ENCODE measurements at regions not wholly inside any gene's neighbourhood (a gene's known extent, or its start where the extent isn't known, plus 50 kb on each side); places are given as distances from the start of the nearest gene placed in this dataset.

DNA sequence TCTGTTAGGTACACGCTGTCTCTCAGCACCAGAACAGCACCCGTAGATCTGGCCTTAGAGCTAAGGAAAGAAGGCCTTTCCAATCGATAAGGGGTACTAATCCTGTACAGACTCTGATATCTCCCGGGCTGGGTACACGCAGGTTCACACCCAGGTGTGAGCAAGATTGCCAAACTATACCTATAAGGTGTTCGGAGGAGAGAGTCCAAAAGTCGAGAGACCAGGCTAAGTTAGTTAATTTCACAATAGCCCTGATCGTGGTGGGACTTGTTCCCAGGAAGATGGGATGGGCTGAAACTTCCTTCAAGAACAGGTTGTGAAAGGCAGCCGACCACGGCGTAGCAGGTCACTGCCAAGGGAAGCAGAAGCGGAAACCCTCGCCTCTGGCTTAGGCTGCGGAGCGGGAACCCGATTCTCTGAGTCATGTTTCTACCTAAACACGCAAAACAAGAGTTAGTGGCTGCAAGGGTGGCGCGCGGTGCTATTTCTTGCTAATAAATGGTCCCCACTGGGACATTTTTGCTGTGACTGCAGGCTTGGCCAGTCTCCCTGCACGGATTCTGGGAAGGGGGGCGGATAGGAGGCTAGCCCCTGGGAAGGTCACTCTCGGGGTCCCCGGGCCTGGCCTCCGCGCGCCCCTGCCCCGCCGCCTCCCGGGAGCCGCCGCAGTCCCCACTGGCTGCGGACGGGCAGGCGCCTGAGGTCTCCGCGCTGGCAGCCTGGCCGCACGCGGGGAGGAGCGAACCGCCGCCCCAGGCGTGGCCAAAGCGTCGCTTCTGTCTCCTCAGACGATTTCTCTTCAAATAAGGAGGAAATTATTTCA, 75.4 kb upstream of the PDSS1 start:
- TF ChIP-seq CEBPB (IDR thresholded peaks at IDR 0.05; ENCODE audit: low read depth, low read length) (no peak), RAD21 (IDR thresholded peaks at IDR 0.05; ENCODE audit: low read length) (no peak), POLR2A (IDR thresholded peaks at IDR 0.05; ENCODE audit: low read depth, low read length) (no peak), MAFK (IDR thresholded peaks at IDR 0.05; ENCODE audit: low read depth, low read length) (no peak), RCOR1 (IDR thresholded peaks at IDR 0.05; ENCODE audit: insufficient replicate concordance, low read length) (no peak), MXI1 (IDR thresholded peaks at IDR 0.05; ENCODE audit: borderline replicate concordance, low read depth, low read length) (no peak)
- TF ChIP-seq, protein P1, sequence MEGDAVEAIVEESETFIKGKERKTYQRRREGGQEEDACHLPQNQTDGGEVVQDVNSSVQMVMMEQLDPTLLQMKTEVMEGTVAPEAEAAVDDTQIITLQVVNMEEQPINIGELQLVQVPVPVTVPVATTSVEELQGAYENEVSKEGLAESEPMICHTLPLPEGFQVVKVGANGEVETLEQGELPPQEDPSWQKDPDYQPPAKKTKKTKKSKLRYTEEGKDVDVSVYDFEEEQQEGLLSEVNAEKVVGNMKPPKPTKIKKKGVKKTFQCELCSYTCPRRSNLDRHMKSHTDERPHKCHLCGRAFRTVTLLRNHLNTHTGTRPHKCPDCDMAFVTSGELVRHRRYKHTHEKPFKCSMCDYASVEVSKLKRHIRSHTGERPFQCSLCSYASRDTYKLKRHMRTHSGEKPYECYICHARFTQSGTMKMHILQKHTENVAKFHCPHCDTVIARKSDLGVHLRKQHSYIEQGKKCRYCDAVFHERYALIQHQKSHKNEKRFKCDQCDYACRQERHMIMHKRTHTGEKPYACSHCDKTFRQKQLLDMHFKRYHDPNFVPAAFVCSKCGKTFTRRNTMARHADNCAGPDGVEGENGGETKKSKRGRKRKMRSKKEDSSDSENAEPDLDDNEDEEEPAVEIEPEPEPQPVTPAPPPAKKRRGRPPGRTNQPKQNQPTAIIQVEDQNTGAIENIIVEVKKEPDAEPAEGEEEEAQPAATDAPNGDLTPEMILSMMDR (conservative IDR thresholded peaks at IDR 0.05; ENCODE audit: low read depth, low read length), result no peak
